ENCODE measurements at regions not wholly inside any gene's neighbourhood (a gene's known extent, or its start where the extent isn't known, plus 50 kb on each side); places are given as distances from the start of the nearest gene placed in this dataset.
"Not testable (repeated sequence)": the region's sequence is repeated elsewhere in the genome, so short reads cannot be mapped to it uniquely, and the experiment has no call there.

DNA sequence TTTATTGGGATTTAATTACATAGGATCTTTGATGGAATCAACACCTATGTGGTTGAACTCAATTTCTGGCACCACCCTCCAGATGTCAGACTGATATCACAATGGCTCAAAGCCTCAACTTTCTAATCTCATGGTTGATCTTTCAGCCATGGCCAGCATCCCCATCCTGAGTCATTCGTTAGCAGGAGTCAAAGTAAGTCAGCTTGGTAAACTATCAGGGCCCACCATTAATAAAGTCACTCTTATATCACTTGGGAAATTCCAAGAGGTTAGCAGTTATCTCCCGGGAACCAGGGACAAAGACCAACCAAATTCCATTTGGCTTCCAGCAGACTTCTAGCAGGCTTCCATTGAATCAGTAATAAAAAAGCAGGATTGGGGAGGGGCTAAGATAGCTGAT, 50.7 kb upstream of the TNFSF4 start:
- H3K4me3 ChIP-seq (ENCODE audit: low read depth, low read length) = no peak overlapping the region
- no peak overlapping the region for H3K27ac ChIP-seq (ENCODE audit: low read depth, low read length)
- H3K9me3 ChIP-seq (ENCODE audit: control insufficient read depth, insufficient read depth, low read length) = no peaks in the 10 kb centered on the region
- TF ChIP-seq, protein P1, sequence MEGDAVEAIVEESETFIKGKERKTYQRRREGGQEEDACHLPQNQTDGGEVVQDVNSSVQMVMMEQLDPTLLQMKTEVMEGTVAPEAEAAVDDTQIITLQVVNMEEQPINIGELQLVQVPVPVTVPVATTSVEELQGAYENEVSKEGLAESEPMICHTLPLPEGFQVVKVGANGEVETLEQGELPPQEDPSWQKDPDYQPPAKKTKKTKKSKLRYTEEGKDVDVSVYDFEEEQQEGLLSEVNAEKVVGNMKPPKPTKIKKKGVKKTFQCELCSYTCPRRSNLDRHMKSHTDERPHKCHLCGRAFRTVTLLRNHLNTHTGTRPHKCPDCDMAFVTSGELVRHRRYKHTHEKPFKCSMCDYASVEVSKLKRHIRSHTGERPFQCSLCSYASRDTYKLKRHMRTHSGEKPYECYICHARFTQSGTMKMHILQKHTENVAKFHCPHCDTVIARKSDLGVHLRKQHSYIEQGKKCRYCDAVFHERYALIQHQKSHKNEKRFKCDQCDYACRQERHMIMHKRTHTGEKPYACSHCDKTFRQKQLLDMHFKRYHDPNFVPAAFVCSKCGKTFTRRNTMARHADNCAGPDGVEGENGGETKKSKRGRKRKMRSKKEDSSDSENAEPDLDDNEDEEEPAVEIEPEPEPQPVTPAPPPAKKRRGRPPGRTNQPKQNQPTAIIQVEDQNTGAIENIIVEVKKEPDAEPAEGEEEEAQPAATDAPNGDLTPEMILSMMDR (IDR thresholded peaks at IDR 0.05; ENCODE audit: low read depth, low read length) = no peak
- DNase-seq (ENCODE audit: low read depth, low spot score) = no peak
- H3K27me3 ChIP-seq (ENCODE audit: control insufficient read depth, insufficient read depth, low read length) = no peaks in the 10 kb centered on the region
- CTCF ChIA-PET = no interaction called here
- POLR2A ChIA-PET = no interaction called here

DNA sequence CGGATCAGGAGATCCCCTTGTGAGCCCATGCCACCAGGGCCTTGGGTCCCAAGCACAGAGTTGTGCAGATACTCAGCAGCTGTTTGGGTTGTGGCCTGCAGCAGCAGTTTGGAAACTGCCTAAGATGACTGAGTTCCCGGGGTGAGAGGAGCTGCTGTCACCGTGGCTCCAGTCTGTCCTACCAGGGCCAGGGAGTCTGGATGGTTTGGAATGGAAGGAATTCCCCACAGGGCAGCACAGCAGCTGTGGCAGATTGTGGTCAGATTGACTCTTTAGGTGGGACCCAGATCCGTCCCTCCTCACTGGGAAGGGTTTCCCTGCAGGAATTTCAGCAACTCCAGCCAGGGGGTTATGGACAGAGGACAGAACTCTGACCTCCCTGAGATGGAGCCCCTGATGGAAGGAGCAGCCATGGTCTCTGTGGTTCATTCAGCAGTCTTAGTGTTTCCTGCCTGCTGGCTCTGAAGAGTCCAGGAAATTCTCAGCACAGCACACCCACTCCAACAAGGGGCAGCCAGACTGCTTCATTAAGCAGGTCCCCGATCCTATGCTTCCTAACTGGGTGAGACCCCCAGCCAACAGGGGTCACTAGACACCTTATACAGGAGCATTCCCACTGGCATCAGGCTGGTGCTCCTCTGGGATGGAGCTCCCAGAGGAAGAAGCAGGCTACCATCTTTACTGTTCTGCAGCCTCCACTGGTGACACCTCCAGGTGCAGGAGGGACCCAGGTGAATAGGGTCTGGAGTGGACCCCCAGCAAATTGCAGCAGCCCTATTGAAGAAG, 51.5 kb upstream of the TNFSF4 start:
- Histone ChIP-seq H3K9me3 (ENCODE audit: control insufficient read depth, insufficient read depth, low read length) (no peaks in the 10 kb centered on the region), H3K27me3 (ENCODE audit: control insufficient read depth, insufficient read depth, low read length) (no peaks in the 10 kb centered on the region), H3K4me3 (ENCODE audit: low read depth, low read length) (no peak overlapping the region), H3K27ac (ENCODE audit: low read depth, low read length) (no peak overlapping the region)
- CTCF ChIA-PET = interaction anchor here (0.7 kb wide), 1 partner anchor 168 kb away, joined by 3 read pairs; no protein-coding TSS in a partner anchor
- DNase-seq (ENCODE audit: low read depth, low spot score) = no peak
- POLR2A ChIA-PET = no interaction called here
- TF ChIP-seq, protein P1 (IDR thresholded peaks at IDR 0.05; ENCODE audit: low read depth, low read length) = no peak

DNA sequence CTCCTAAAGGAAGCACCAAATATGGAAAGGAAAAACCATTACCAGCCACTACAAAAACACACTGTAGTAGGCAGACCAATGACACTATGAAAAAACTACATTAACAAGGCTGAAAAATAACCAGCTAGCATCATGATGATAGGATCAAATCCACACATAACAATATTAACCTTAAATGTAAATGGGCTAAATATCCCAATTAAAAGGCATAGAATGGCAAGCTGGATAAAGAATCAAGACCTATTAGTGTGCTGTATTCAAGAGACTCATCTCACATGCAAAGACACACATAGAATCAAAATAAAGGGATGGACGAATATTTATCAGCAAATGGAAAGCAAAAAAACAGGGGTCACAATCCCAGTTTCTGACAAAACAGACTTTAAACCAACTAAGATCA, 53.2 kb upstream of the TNFSF4 start:
- POLR2A ChIA-PET; H3K27ac ChIP-seq (ENCODE audit: low read depth, low read length); DNase-seq (ENCODE audit: low read depth, low spot score); H3K4me3 ChIP-seq (ENCODE audit: low read depth, low read length); H3K9me3 ChIP-seq (ENCODE audit: control insufficient read depth, insufficient read depth, low read length); H3K27me3 ChIP-seq (ENCODE audit: control insufficient read depth, insufficient read depth, low read length): not testable (repeated sequence)
- CTCF ChIA-PET = interaction anchor here (0.6 kb wide), 1 partner anchor 22 kb away, joined by 3 read pairs; no protein-coding TSS in a partner anchor

DNA sequence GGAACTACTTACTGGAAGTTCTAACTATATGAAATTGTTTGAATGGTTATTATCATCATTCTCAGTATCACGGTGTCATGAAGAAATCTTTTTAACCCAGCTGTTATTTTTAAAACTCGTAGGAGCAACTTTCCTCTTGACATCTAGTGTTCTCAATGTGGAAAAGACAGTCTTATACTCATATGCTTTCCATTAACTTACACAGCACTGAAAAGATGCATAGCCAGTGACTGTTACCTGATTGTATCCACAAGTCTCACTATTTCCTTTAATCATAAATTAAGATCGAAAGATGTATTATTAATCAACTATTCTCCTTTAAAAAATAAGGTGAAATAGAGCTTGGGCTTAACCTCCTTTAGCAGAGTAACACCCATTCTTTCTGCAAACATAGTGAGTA, 59.7 kb upstream of the TNFSF4 start:
- ChIA-PET CTCF (interaction anchor here (0.5 to 1.5 kb wide), 3 partner anchors 11 to 522 kb away, joined by 3 to 7 read pairs (median 4); no protein-coding TSS in a partner anchor), POLR2A (no interaction called here)
- no peak for DNase-seq (ENCODE audit: low read depth, low spot score)
- Histone ChIP-seq H3K27ac (ENCODE audit: low read depth, low read length) (no peak overlapping the region), H3K27me3 (ENCODE audit: control insufficient read depth, insufficient read depth, low read length) (no peaks in the 10 kb centered on the region), H3K4me3 (ENCODE audit: low read depth, low read length) (no peak overlapping the region), H3K9me3 (ENCODE audit: control insufficient read depth, insufficient read depth, low read length) (no peaks in the 10 kb centered on the region)
- TF ChIP-seq, protein P1 (IDR thresholded peaks at IDR 0.05; ENCODE audit: low read depth, low read length) = no peak

DNA sequence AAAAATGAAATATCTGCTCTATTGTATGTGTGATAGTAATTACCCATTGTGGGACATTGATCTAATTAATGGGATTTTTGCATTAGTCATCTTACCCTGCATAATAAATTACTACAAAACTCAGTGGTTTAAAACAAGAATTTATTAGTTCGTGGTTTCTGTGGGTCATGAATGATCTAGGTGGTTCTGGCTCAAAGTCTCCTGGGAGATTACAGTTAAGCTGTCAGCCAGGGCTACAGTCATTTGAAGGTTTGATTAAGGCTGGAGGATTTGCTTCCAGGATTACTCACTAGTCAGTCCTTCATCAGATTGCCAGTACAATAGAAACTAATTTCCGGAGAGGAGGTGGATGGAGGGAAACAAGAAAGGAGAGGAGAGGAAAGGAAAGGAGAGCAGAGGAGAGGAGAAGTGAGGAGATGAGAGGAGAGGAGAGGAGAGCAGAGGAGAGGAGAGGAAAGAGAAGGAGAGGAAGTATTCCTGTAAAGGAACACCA, 60.4 kb upstream of the TNFSF4 start:
- no peak for DNase-seq (ENCODE audit: low read depth, low spot score)
- H3K27me3 ChIP-seq (ENCODE audit: control insufficient read depth, insufficient read depth, low read length) = no peaks in the 10 kb centered on the region
- POLR2A ChIA-PET = no interaction called here
- CTCF ChIA-PET = interaction anchor here (0.5 to 1.5 kb wide), 2 partner anchors 265 to 522 kb away, joined by 3 to 4 read pairs; no protein-coding TSS in a partner anchor
- no peak overlapping the region for H3K4me3 ChIP-seq (ENCODE audit: low read depth, low read length)
- no peak overlapping the region for H3K27ac ChIP-seq (ENCODE audit: low read depth, low read length)
- TF ChIP-seq, protein P1 (IDR thresholded peaks at IDR 0.05; ENCODE audit: low read depth, low read length) = no peak
- H3K9me3 ChIP-seq (ENCODE audit: control insufficient read depth, insufficient read depth, low read length) = no peaks in the 10 kb centered on the region
